ENCODE measurements at regions not wholly inside any gene's neighbourhood (a gene's known extent, or its start where the extent isn't known, plus 50 kb on each side); places are given as distances from the start of the nearest gene placed in this dataset.

- H3K4me1 ChIP-seq (ENCODE audit: insufficient read depth, low read length, poor library complexity, severe bottlenecking), result no peaks in the 10 kb centered on the region
- no peak overlapping the region for H3K9ac ChIP-seq (ENCODE audit: low read depth, low read length, poor library complexity, severe bottlenecking)
- H2AFZ ChIP-seq (ENCODE audit: low read length), result no peak overlapping the region
- no peak overlapping the region for H3K4me2 ChIP-seq (ENCODE audit: low read depth, low read length, poor library complexity, severe bottlenecking)
- no peaks in the 10 kb centered on the region for H3K79me2 ChIP-seq (ENCODE audit: insufficient read depth, low read length)
- TF ChIP-seq EZH2phosphoT487 (IDR thresholded peaks at IDR 0.05; ENCODE audit: borderline replicate concordance) (no peak), CTCF (conservative IDR thresholded peaks at IDR 0.05; ENCODE audit: low read length) (no peak)
- H3K4me3 ChIP-seq (ENCODE audit: low read length, poor library complexity, severe bottlenecking), result no peak overlapping the region
- no peaks in the 10 kb centered on the region for H3K36me3 ChIP-seq (ENCODE audit: insufficient read depth, low read length)
- H3K9me3 ChIP-seq (ENCODE audit: insufficient read depth, low read depth, low read length), result no peaks in the 10 kb centered on the region
- H3K27me3 ChIP-seq (ENCODE audit: insufficient read depth, low read length, poor library complexity, severe bottlenecking), result no peaks in the 10 kb centered on the region
- no peaks in the 10 kb centered on the region for H4K20me1 ChIP-seq (ENCODE audit: insufficient read depth, low read length, poor library complexity, severe bottlenecking)
- H3K9me2 ChIP-seq (replicated peaks; ENCODE audit: low read depth, low read length), result no peaks in the 10 kb centered on the region
- no peaks in the 10 kb centered on the region for H3F3A ChIP-seq (ENCODE audit: low read depth)
Measured at GRCh38 chr1:8200317-8201115, 117.4 kb upstream of the SLC45A1 start.

- H3K9me2 ChIP-seq (replicated peaks; ENCODE audit: low read depth, low read length), result no peaks in the 10 kb centered on the region
- H3K27me3 ChIP-seq (ENCODE audit: insufficient read depth, low read length, poor library complexity, severe bottlenecking), result no peaks in the 10 kb centered on the region
- no peak overlapping the region for H3K4me3 ChIP-seq (ENCODE audit: low read length, poor library complexity, severe bottlenecking)
- no peaks in the 10 kb centered on the region for H3K9me3 ChIP-seq (ENCODE audit: insufficient read depth, low read depth, low read length)
- no peaks in the 10 kb centered on the region for H4K20me1 ChIP-seq (ENCODE audit: insufficient read depth, low read length, poor library complexity, severe bottlenecking)
- no peak overlapping the region for H3K4me2 ChIP-seq (ENCODE audit: low read depth, low read length, poor library complexity, severe bottlenecking)
- TF ChIP-seq CTCF (conservative IDR thresholded peaks at IDR 0.05; ENCODE audit: low read length), result no peak
- no peak for TF ChIP-seq EZH2phosphoT487 (IDR thresholded peaks at IDR 0.05; ENCODE audit: borderline replicate concordance)
- no peak overlapping the region; the same call in 1 of the 2 replicates for H2AFZ ChIP-seq (ENCODE audit: low read length)
- no peaks in the 10 kb centered on the region for H3F3A ChIP-seq (ENCODE audit: low read depth)
- H3K4me1 ChIP-seq (ENCODE audit: insufficient read depth, low read length, poor library complexity, severe bottlenecking), result no peaks in the 10 kb centered on the region
- H3K79me2 ChIP-seq (ENCODE audit: insufficient read depth, low read length), result no peaks in the 10 kb centered on the region
- H3K36me3 ChIP-seq (ENCODE audit: insufficient read depth, low read length), result no peaks in the 10 kb centered on the region
- no peak overlapping the region for H3K9ac ChIP-seq (ENCODE audit: low read depth, low read length, poor library complexity, severe bottlenecking)
Measured at GRCh38 chr1:8198522-8198921, 119.4 kb upstream of the SLC45A1 start.

- no peak overlapping the region for H3K9ac ChIP-seq (ENCODE audit: low read depth, low read length, poor library complexity, severe bottlenecking)
- no peaks in the 10 kb centered on the region for H4K20me1 ChIP-seq (ENCODE audit: insufficient read depth, low read length, poor library complexity, severe bottlenecking)
- no peaks in the 10 kb centered on the region for H3K79me2 ChIP-seq (ENCODE audit: insufficient read depth, low read length)
- TF ChIP-seq EZH2phosphoT487 (IDR thresholded peaks at IDR 0.05; ENCODE audit: borderline replicate concordance) (no peak), CTCF (conservative IDR thresholded peaks at IDR 0.05; ENCODE audit: low read length) (no peak)
- no peaks in the 10 kb centered on the region for H3K9me3 ChIP-seq (ENCODE audit: insufficient read depth, low read depth, low read length)
- no peaks in the 10 kb centered on the region for H3F3A ChIP-seq (ENCODE audit: low read depth)
- no peaks in the 10 kb centered on the region for H3K36me3 ChIP-seq (ENCODE audit: insufficient read depth, low read length)
- H3K9me2 ChIP-seq (replicated peaks; ENCODE audit: low read depth, low read length), result no peaks in the 10 kb centered on the region
- no peak overlapping the region for H3K4me2 ChIP-seq (ENCODE audit: low read depth, low read length, poor library complexity, severe bottlenecking)
- H3K4me1 ChIP-seq (ENCODE audit: insufficient read depth, low read length, poor library complexity, severe bottlenecking), result no peaks in the 10 kb centered on the region
- no peak overlapping the region for H2AFZ ChIP-seq (ENCODE audit: low read length)
- no peaks in the 10 kb centered on the region for H3K27me3 ChIP-seq (ENCODE audit: insufficient read depth, low read length, poor library complexity, severe bottlenecking)
- no peak overlapping the region for H3K4me3 ChIP-seq (ENCODE audit: low read length, poor library complexity, severe bottlenecking)
Measured at GRCh38 chr1:8197493-8198282, 120.2 kb upstream of the SLC45A1 start.

Measured in Loucy (cell line).